ENCODE measurements at regions not wholly inside any gene's neighbourhood (a gene's known extent, or its start where the extent isn't known, plus 50 kb on each side); places are given as distances from the start of the nearest gene placed in this dataset.

- TF ChIP-seq EZH2phosphoT487 (IDR thresholded peaks at IDR 0.05; ENCODE audit: borderline replicate concordance, low read length) (no peak), CTCF (conservative IDR thresholded peaks at IDR 0.05; ENCODE audit: low read depth, low read length) (no peak), EZH2 (IDR thresholded peaks at IDR 0.05; ENCODE audit: low read length, unreplicated experiment) (no peak)
- ATAC-seq (no peak), DNase-seq (no peak)
- POLR2A ChIA-PET (ENCODE audit: unreplicated experiment), result no interaction called here
- H3K4me1 ChIP-seq (ENCODE audit: insufficient read depth, low read length), result peaks cover 19% of the 10 kb centered on the region
- peaks cover 5% of the 10 kb centered on the region for H3F3A ChIP-seq (ENCODE audit: low read length, unreplicated experiment)
- CTCF ChIA-PET, result no interaction called here
- no peak overlapping the region for H3K4me2 ChIP-seq (ENCODE audit: low read length)
- no peaks in the 10 kb centered on the region for H3K36me3 ChIP-seq (ENCODE audit: low read depth, low read length)
- no peaks in the 10 kb centered on the region for H4K20me1 ChIP-seq (ENCODE audit: low read length)
- no peaks in the 10 kb centered on the region for H3K9me3 ChIP-seq (ENCODE audit: low read length)
- no peaks in the 10 kb centered on the region for H3K9me2 ChIP-seq (replicated peaks; ENCODE audit: low read length)
- H3K79me2 ChIP-seq (ENCODE audit: low read length), result no peaks in the 10 kb centered on the region
- H3K9ac ChIP-seq (ENCODE audit: low read length), result no peak overlapping the region
- no TSS peak for BruUV-seq (replicated peaks)
- H3K4me3 ChIP-seq (ENCODE audit: low read length), result no peak overlapping the region
- no peaks in the 10 kb centered on the region for H3K27me3 ChIP-seq (ENCODE audit: low read length)
- intact Hi-C loops (cut with micrococcal nuclease), result no loop called here
- H3K27ac ChIP-seq (ENCODE audit: low read length), result no peak overlapping the region
- H2AFZ ChIP-seq (ENCODE audit: low read length), result no peak overlapping the region
Measured at GRCh38 chr11:69415411-69416142, 65.9 kb upstream of the LINC01488 start.

- ChIA-PET POLR2A (ENCODE audit: unreplicated experiment) (no interaction called here), CTCF (no interaction called here)
- TF ChIP-seq EZH2phosphoT487 (IDR thresholded peaks at IDR 0.05; ENCODE audit: borderline replicate concordance, low read length) (no peak), EZH2 (IDR thresholded peaks at IDR 0.05; ENCODE audit: low read length, unreplicated experiment) (no peak), CTCF (conservative IDR thresholded peaks at IDR 0.05; ENCODE audit: low read depth, low read length) (no peak)
- intact Hi-C loops (cut with micrococcal nuclease), result no loop called here
- BruUV-seq (replicated peaks), result no TSS peak
- DNase-seq (no peak), ATAC-seq (no peak)
- Histone ChIP-seq H2AFZ (ENCODE audit: low read length) (no peak overlapping the region), H3K4me3 (ENCODE audit: low read length) (no peak overlapping the region), H3K4me2 (ENCODE audit: low read length) (no peak overlapping the region), H3K9me2 (replicated peaks; ENCODE audit: low read length) (no peaks in the 10 kb centered on the region), H3K27ac (ENCODE audit: low read length) (no peak overlapping the region), H3K9ac (ENCODE audit: low read length) (no peak overlapping the region), H3F3A (ENCODE audit: low read length, unreplicated experiment) (peaks cover 5% of the 10 kb centered on the region), H3K27me3 (ENCODE audit: low read length) (no peaks in the 10 kb centered on the region), H3K79me2 (ENCODE audit: low read length) (no peaks in the 10 kb centered on the region), H4K20me1 (ENCODE audit: low read length) (no peaks in the 10 kb centered on the region), H3K4me1 (ENCODE audit: insufficient read depth, low read length) (peaks cover 23% of the 10 kb centered on the region), H3K9me3 (ENCODE audit: low read length) (no peaks in the 10 kb centered on the region), H3K36me3 (ENCODE audit: low read depth, low read length) (no peaks in the 10 kb centered on the region)
Measured at GRCh38 chr11:69416143-69416515, 65.3 kb upstream of the LINC01488 start.
